ENCODE measurements at regions not wholly inside any gene's neighbourhood (a gene's known extent, or its start where the extent isn't known, plus 50 kb on each side); places are given as distances from the start of the nearest gene placed in this dataset.

GRCh38 chr9:89801742-89802670 lies 197.2 kb downstream of the GADD45G start:
- WGBS, 2 experiments (ENCODE audit: extremely low coverage in 1 of 2, insufficient coverage in 1 of 2, insufficient read length in 1 of 2, insufficient replicate concordance in 2 of 2, low coverage in 1 of 2, low lambda C conversion rate in 2 of 2, missing lambda C conversion rate in 1 of 2) = 86% methylated on average over 13 of the region's 13 CpGs; no CpG with 5 or more reads in 1 of the 2 experiments
- TF ChIP-seq SIN3A (conservative IDR thresholded peaks at IDR 0.05 in 1 of 2, IDR thresholded peaks at IDR 0.05 in 1 of 2; ENCODE audit: low read depth in 1 of 2, low read length in 2 of 2) (no peak), CHD1 (IDR thresholded peaks at IDR 0.05; ENCODE audit: low read depth, low read length) (no peak), KDM1A (IDR thresholded peaks at IDR 0.05; ENCODE audit: borderline replicate concordance, low read length) (no peak), BCL11A (IDR thresholded peaks at IDR 0.05; ENCODE audit: low read depth in 2 of 2, low read length in 2 of 2) (no peak), TCF12 (IDR thresholded peaks at IDR 0.05; ENCODE audit: low read depth, low read length) (no peak), SP2 (IDR thresholded peaks at IDR 0.05; ENCODE audit: low read length) (no peak), TBP (IDR thresholded peaks at IDR 0.05; ENCODE audit: low read depth, low read length) (no peak), RXRA (IDR thresholded peaks at IDR 0.05; ENCODE audit: insufficient read depth, low read depth, low read length) (no peak), GTF2F1 (IDR thresholded peaks at IDR 0.05; ENCODE audit: borderline replicate concordance, low read depth, low read length) (no peak)
- TF ChIP-seq, protein P1, sequence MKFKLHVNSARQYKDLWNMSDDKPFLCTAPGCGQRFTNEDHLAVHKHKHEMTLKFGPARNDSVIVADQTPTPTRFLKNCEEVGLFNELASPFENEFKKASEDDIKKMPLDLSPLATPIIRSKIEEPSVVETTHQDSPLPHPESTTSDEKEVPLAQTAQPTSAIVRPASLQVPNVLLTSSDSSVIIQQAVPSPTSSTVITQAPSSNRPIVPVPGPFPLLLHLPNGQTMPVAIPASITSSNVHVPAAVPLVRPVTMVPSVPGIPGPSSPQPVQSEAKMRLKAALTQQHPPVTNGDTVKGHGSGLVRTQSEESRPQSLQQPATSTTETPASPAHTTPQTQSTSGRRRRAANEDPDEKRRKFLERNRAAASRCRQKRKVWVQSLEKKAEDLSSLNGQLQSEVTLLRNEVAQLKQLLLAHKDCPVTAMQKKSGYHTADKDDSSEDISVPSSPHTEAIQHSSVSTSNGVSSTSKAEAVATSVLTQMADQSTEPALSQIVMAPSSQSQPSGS (IDR thresholded peaks at IDR 0.05; ENCODE audit: low read length) = no peak

More at GRCh38 chr9:89801742-89802670, 197.2 kb downstream of the GADD45G start:
- no peaks in the 10 kb centered on the region; a peak in 1 of 8 replicates for H3K36me3 ChIP-seq (ENCODE audit: control insufficient read depth in 2 of 4, insufficient read depth in 4 of 4, low read length in 3 of 4)
- no peak overlapping the region for H2BK12ac ChIP-seq (ENCODE audit: low read depth, low read length)
- no peaks in the 10 kb centered on the region; a peak in 1 of 7 replicates for H3K27me3 ChIP-seq (replicated peaks in 1 of 4; ENCODE audit: control insufficient read depth in 3 of 4, extremely low read depth in 1 of 4, insufficient read depth in 3 of 4, low read length in 3 of 4)
- H3K9ac ChIP-seq (replicated peaks in 1 of 4; ENCODE audit: extremely low read depth in 1 of 4, low read depth in 3 of 4, low read length in 3 of 4) = no peak overlapping the region
- no peak overlapping the region for H3K27ac ChIP-seq (ENCODE audit: low read depth, low read length)
- no peaks in the 10 kb centered on the region for H3K79me1 ChIP-seq (ENCODE audit: low read depth, low read length)
- no peak overlapping the region for H2AK5ac ChIP-seq (ENCODE audit: low read depth, low read length)
- no peak overlapping the region for H4K5ac ChIP-seq (ENCODE audit: insufficient read length, low read depth, low read length)
- ChIA-PET CTCF (ENCODE audit: partially characterized antibody) (interaction anchor here (0.9 to 2.4 kb wide), 9 partner anchors 10 to 297 kb away, joined by 3 to 8 read pairs (median 4); no protein-coding TSS in a partner anchor), POLR2A (ENCODE audit: partially characterized antibody) (no interaction called here)
- no peak overlapping the region for H3K4ac ChIP-seq (replicated peaks; ENCODE audit: insufficient read length, low read depth, low read length)
- H3K79me2 ChIP-seq (ENCODE audit: control insufficient read depth in 1 of 2, insufficient read depth in 2 of 2, low read length in 2 of 2) = no peaks in the 10 kb centered on the region
- H4K91ac ChIP-seq (replicated peaks; ENCODE audit: insufficient read length, low read length) = no peak overlapping the region
- no peak for FAIRE-seq
- H3K18ac ChIP-seq (ENCODE audit: extremely low read depth, low read length) = no peak overlapping the region
- no peak overlapping the region; the same call in 1 of the 2 replicates for H2BK15ac ChIP-seq (ENCODE audit: low read length)
- no peak overlapping the region for H2BK5ac ChIP-seq (ENCODE audit: low read depth, low read length)
- DNase-seq (ENCODE audit: low read depth in 1 of 2, low spot score in 2 of 2) = no peak
- no peaks in the 10 kb centered on the region for H3K23me2 ChIP-seq (ENCODE audit: low read depth, low read length)
- no peaks in the 10 kb centered on the region for H4K20me1 ChIP-seq (replicated peaks in 1 of 2; ENCODE audit: control insufficient read depth in 1 of 2, insufficient read depth in 2 of 2, low read length in 2 of 2)
- no peak overlapping the region for H3K4me3 ChIP-seq (ENCODE audit: extremely low read depth in 1 of 4, insufficient read depth in 2 of 4, low read depth in 3 of 4, low read length in 4 of 4)
- no peak overlapping the region for H3K4me2 ChIP-seq (ENCODE audit: insufficient read depth in 1 of 2, low read depth in 2 of 2, low read length in 2 of 2)
- H3K23ac ChIP-seq (ENCODE audit: insufficient read length) = no peak overlapping the region
- H2BK20ac ChIP-seq (ENCODE audit: low read length) = no peak overlapping the region
- H2AFZ ChIP-seq (ENCODE audit: low read length) = no peak overlapping the region
- no peaks in the 10 kb centered on the region for H3K9me3 ChIP-seq (ENCODE audit: insufficient read depth in 2 of 2, low read depth in 1 of 2, low read length in 1 of 2)
- H2BK120ac ChIP-seq (replicated peaks; ENCODE audit: low read depth, low read length) = no peak overlapping the region
- peaks cover 2 to 9% (median 6%) of the 10 kb centered on the region in 4 experiments; a peak in 6 of 7 replicates for H3K4me1 ChIP-seq (replicated peaks in 1 of 4; ENCODE audit: control insufficient read depth in 3 of 4, insufficient read depth in 4 of 4, low read length in 3 of 4)
- H3K14ac ChIP-seq (ENCODE audit: insufficient read length) = no peak overlapping the region
- no peak overlapping the region for H3K56ac ChIP-seq (replicated peaks; ENCODE audit: insufficient read length, low read depth, low read length)
- no peak overlapping the region for H4K8ac ChIP-seq (ENCODE audit: extremely low read depth, insufficient read depth, low read length)

Data from H1 (cell line).